WI38 (cell line): ENCODE measurements at regions not wholly inside any gene's neighbourhood (a gene's known extent, or its start where the extent isn't known, plus 50 kb on each side); places are given as distances from the start of the nearest gene placed in this dataset.

ENCODE experiments used
- H3K4me3 ChIP-seq: 2 replicates; pipeline ENCODE4 v1.5.1; 2011; ENCODE audit warnings: low read depth, mild to moderate bottlenecking, control low read depth, low read length
- CTCF ChIP-seq: IDR thresholded peaks from 2 replicates; pipeline ENCODE4 v1.5.1; 2012; ENCODE audit warnings: low read depth, mild to moderate bottlenecking, control low read depth, low read length

- TF ChIP-seq CTCF: no peak
Measured at GRCh38 chr11:69545976-69546617, 64.6 kb downstream of the LINC01488 start.

GRCh38 chr11:69546735-69547370 lies 65.4 kb downstream of the LINC01488 start:
- H3K4me3 ChIP-seq: no peak overlapping the region
- TF ChIP-seq CTCF: no peak

More at GRCh38 chr11:69545976-69546617, 64.6 kb downstream of the LINC01488 start:
- no peak overlapping the region for H3K4me3 ChIP-seq

- no peak for TF ChIP-seq CTCF
Measured at GRCh38 chr11:69550846-69551245, 69.4 kb downstream of the LINC01488 start.

GRCh38 chr11:69551963-69552362 lies 70.5 kb downstream of the LINC01488 start:
- no peak overlapping the region for H3K4me3 ChIP-seq
- no peak for TF ChIP-seq CTCF

More at GRCh38 chr11:69550846-69551245, 69.4 kb downstream of the LINC01488 start:
- no peak overlapping the region for H3K4me3 ChIP-seq

- no peak overlapping the region for H3K4me3 ChIP-seq
- TF ChIP-seq CTCF: no peak
Measured at GRCh38 chr11:69552951-69553350, 71.5 kb downstream of the LINC01488 start.

GRCh38 chr11:69553416-69554357 lies 72.2 kb downstream of the LINC01488 start:
- TF ChIP-seq CTCF: no peak
- H3K4me3 ChIP-seq: no peak overlapping the region
